Neuronal stem cell (in vitro differentiated cells): ENCODE measurements at regions not wholly inside any gene's neighbourhood (a gene's known extent, or its start where the extent isn't known, plus 50 kb on each side); places are given as distances from the start of the nearest gene placed in this dataset.
"Not testable (repeated sequence)": the region's sequence is repeated elsewhere in the genome, so short reads cannot be mapped to it uniquely, and the experiment has no call there.

Source experiments
- DNase-seq: peaks from one replicate; pipeline ENCODE4 v3.0.0-alpha.2; 2013; ENCODE audit warnings: low spot score
- H2AFZ ChIP-seq: one replicate; pipeline ENCODE4 v1.6.1; 2013; ENCODE audit warnings: mild to moderate bottlenecking, low read length, inconsistent platforms
- H2AK5ac ChIP-seq: 2 replicates; pipeline ENCODE4 v1.6.1; 2013; ENCODE audit warnings: low read depth, mild to moderate bottlenecking, inconsistent platforms, low read length, moderate library complexity, mixed read lengths
- H2BK120ac ChIP-seq: 2 replicates; pipeline ENCODE4 v1.6.1; 2013; ENCODE audit warnings: low read depth, mild to moderate bottlenecking, inconsistent platforms, low read length, moderate library complexity, mixed read lengths
- H2BK12ac ChIP-seq: one replicate; pipeline ENCODE4 v1.6.1; 2013; ENCODE audit warnings: low read length, inconsistent platforms
- H2BK15ac ChIP-seq: 2 replicates; pipeline ENCODE4 v1.6.1; 2013; ENCODE audit warnings: mild to moderate bottlenecking, low read length, inconsistent platforms, mixed read lengths
- H2BK5ac ChIP-seq: one replicate; pipeline ENCODE4 v1.6.1; 2013; ENCODE audit warnings: inconsistent platforms, mild to moderate bottlenecking, low read length, moderate library complexity
- H3K14ac ChIP-seq: one replicate; pipeline ENCODE4 v1.6.1; 2013; ENCODE audit warnings: low read length, inconsistent platforms
- H3K18ac ChIP-seq: 2 replicates; pipeline ENCODE4 v1.6.1; 2013; ENCODE audit warnings: low read length, inconsistent platforms
- H3K23ac ChIP-seq: 2 replicates; pipeline ENCODE4 v1.6.1; 2013; ENCODE audit warnings: low read depth, mild to moderate bottlenecking, mixed read lengths, low read length, inconsistent platforms; ENCODE audit not compliant: poor library complexity
- H3K27ac ChIP-seq: replicated peaks from 3 replicates; pipeline ENCODE4 v1.5.1; 2013; ENCODE audit warnings: low read length, inconsistent platforms
- H3K27me3 ChIP-seq, 3 experiments: 2 replicates each; pipeline ENCODE4 v1.6.1; 2013; ENCODE audit warnings: low read length in 3 of 3, mild to moderate bottlenecking in 2 of 3, inconsistent platforms in 1 of 3, low read depth in 1 of 3, mixed read lengths in 1 of 3, moderate library complexity in 1 of 3; ENCODE audit not compliant: control insufficient read depth in 3 of 3, insufficient read depth in 3 of 3
- H3K36me3 ChIP-seq, 2 donors: replicated peaks in 1 of 2; 2 replicates each; pipeline ENCODE4 v1.6.1; 2013; ENCODE audit warnings: low read length in 2 of 2; ENCODE audit not compliant: control insufficient read depth in 2 of 2, insufficient read depth in 2 of 2
- H3K4ac ChIP-seq: 2 replicates; pipeline ENCODE4 v1.6.1; 2013; ENCODE audit warnings: inconsistent platforms, mild to moderate bottlenecking, low read length, moderate library complexity
- H3K4me1 ChIP-seq, 2 donors: 1 replicate in 1 of 2; 2 replicates in 1 of 2; pipeline ENCODE4 v1.6.1; 2013; ENCODE audit warnings: low read length in 2 of 2, low read depth in 1 of 2; ENCODE audit not compliant: control insufficient read depth in 2 of 2, insufficient read depth in 1 of 2
- H3K4me2 ChIP-seq: one replicate; pipeline ENCODE4 v1.6.1; 2013; ENCODE audit warnings: mild to moderate bottlenecking, low read length, inconsistent platforms; ENCODE audit not compliant: insufficient read depth, poor library complexity, severe bottlenecking
- H3K4me3 ChIP-seq, 2 donors: 2 replicates each; pipeline ENCODE4 v1.5.1; 2013; ENCODE audit warnings: low read length in 2 of 2, mild to moderate bottlenecking in 2 of 2, inconsistent platforms in 1 of 2, moderate library complexity in 1 of 2
- H3K79me1 ChIP-seq: one replicate; pipeline ENCODE4 v1.6.1; 2013; ENCODE audit warnings: low read depth, mild to moderate bottlenecking, inconsistent platforms, low read length, moderate library complexity
- H3K9ac ChIP-seq: one replicate; pipeline ENCODE4 v1.6.1; 2013; ENCODE audit warnings: mild to moderate bottlenecking, low read depth, low read length, inconsistent platforms; ENCODE audit not compliant: poor library complexity
- H3K9me3 ChIP-seq, 2 donors: replicated peaks in 1 of 2; 2 replicates each; pipeline versions ENCODE3 to v1.6.1; 2013; ENCODE audit warnings: low read length in 2 of 2, mild to moderate bottlenecking in 2 of 2, inconsistent platforms in 1 of 2, low read depth in 1 of 2, mixed read lengths in 1 of 2, moderate library complexity in 1 of 2; ENCODE audit not compliant: control insufficient read depth in 2 of 2, insufficient read depth in 1 of 2
- H4K8ac ChIP-seq: one replicate; pipeline ENCODE4 v1.6.1; 2013; ENCODE audit warnings: low read depth, mild to moderate bottlenecking, inconsistent platforms, low read length, moderate library complexity
- H4K91ac ChIP-seq: one replicate; pipeline ENCODE4 v1.6.1; 2013; ENCODE audit warnings: low read length, low read depth, mild to moderate bottlenecking, inconsistent platforms; ENCODE audit not compliant: poor library complexity
- WGBS, 2 donors: extraction: QIAGEN DNeasy Blood & Tissue Kit; methylation state at CpG; one replicate each; pipeline ENCODE4 v1.1.7; 2013; ENCODE audit warnings: missing lambda C conversion rate in 2 of 2, mixed read lengths in 1 of 2; ENCODE audit not compliant: insufficient read length in 2 of 2, insufficient replicate concordance in 1 of 2; ENCODE audit errors: extremely low coverage in 2 of 2; 5-methylcytosine and 5-hydroxymethylcytosine counted together

- Histone ChIP-seq H3K4ac (no peak overlapping the region), H3K18ac (no peak overlapping the region), H2AK5ac (no peak overlapping the region), H3K9me3 (no peaks in the 10 kb centered on the region), H2AFZ (no peak overlapping the region), H2BK15ac (no peak overlapping the region), H4K91ac (no peak overlapping the region), H3K23ac (no peak overlapping the region), H3K27ac (no peak overlapping the region), H3K36me3 (no peaks in the 10 kb centered on the region), H4K8ac (no peak overlapping the region), H3K9ac (no peak overlapping the region), H2BK12ac (no peak overlapping the region), H3K4me2 (no peak overlapping the region), H3K27me3 (no peaks in the 10 kb centered on the region), H3K4me3 (no peak overlapping the region), H3K4me1 (no peaks in the 10 kb centered on the region), H3K79me1 (no peaks in the 10 kb centered on the region), H2BK120ac (no peak overlapping the region), H3K14ac (no peak overlapping the region), H2BK5ac (no peak overlapping the region)
- no peak for DNase-seq
- WGBS, 2 donors: no CpG with 5 or more reads among the region's 21 CpGs
These were observed 273.5 kb downstream of the LIPI start for GRCh38 chr21:13937236-13937635.

- DNase-seq, H3K4me3 ChIP-seq, H2BK15ac ChIP-seq, H4K8ac ChIP-seq, H2AFZ ChIP-seq, H3K4me1 ChIP-seq, H2BK12ac ChIP-seq, H3K4ac ChIP-seq, H4K91ac ChIP-seq, H3K79me1 ChIP-seq, H3K18ac ChIP-seq, H3K4me2 ChIP-seq, H3K27me3 ChIP-seq, H3K27ac ChIP-seq, H3K36me3 ChIP-seq, H3K9me3 ChIP-seq, H2AK5ac ChIP-seq, H3K9ac ChIP-seq, H3K23ac ChIP-seq, H2BK120ac ChIP-seq, H2BK5ac ChIP-seq, H3K14ac ChIP-seq: not testable (repeated sequence)
- no CpG with 5 or more reads among the region's 38 CpGs for WGBS, 2 donors
These were observed 274.5 kb downstream of the LIPI start for GRCh38 chr21:13936033-13936937.

GRCh38 chr21:13935396-13936032, 275.2 kb downstream of the LIPI start:
- no CpG with 5 or more reads among the region's 26 CpGs for WGBS, 2 donors
- H2BK12ac ChIP-seq, H2BK120ac ChIP-seq, H3K4me1 ChIP-seq, DNase-seq, H3K9me3 ChIP-seq, H2BK15ac ChIP-seq, H3K4ac ChIP-seq, H3K9ac ChIP-seq, H3K18ac ChIP-seq, H3K23ac ChIP-seq, H3K4me2 ChIP-seq, H2AFZ ChIP-seq, H3K4me3 ChIP-seq, H2AK5ac ChIP-seq, H4K91ac ChIP-seq, H3K27me3 ChIP-seq, H3K27ac ChIP-seq, H4K8ac ChIP-seq, H2BK5ac ChIP-seq, H3K79me1 ChIP-seq, H3K36me3 ChIP-seq, H3K14ac ChIP-seq: not testable (repeated sequence)

DNA sequence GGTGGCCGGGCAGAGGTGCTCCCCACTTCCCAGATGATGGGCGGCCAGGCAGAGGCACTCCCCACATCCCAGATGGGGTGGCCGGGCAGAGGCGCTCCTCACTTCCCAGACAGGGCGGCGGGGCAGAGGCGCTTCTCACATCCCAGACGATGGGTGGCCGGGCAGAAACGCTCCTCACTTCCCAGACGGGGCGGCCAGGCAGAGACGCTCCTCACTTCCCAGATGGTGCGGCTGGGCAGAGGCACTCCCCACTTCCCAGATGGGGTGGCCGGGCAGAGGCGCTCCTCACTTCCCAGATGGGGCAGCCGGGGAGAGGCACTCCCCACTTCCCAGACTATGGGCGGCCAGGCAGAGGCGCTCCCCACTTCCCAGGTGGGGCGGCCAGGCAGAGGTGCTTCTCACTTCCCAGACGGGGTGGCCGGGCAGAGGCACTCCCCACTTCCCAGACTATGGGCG, 275.8 kb downstream of the LIPI start:
- not testable (repeated sequence) for H3K4me1 ChIP-seq, H3K9ac ChIP-seq, H3K4ac ChIP-seq, H2BK120ac ChIP-seq, H3K4me2 ChIP-seq, H2BK5ac ChIP-seq, H3K4me3 ChIP-seq, H3K14ac ChIP-seq, H3K79me1 ChIP-seq, H3K27me3 ChIP-seq, H4K8ac ChIP-seq, H4K91ac ChIP-seq, H3K27ac ChIP-seq, H2BK12ac ChIP-seq, DNase-seq, H3K9me3 ChIP-seq, H2BK15ac ChIP-seq, H2AK5ac ChIP-seq, H3K36me3 ChIP-seq, H2AFZ ChIP-seq, H3K18ac ChIP-seq, H3K23ac ChIP-seq
- WGBS, 2 donors: no CpG with 5 or more reads among the region's 23 CpGs
